PC-9 (cell line): ENCODE measurements at regions not wholly inside any gene's neighbourhood (a gene's known extent, or its start where the extent isn't known, plus 50 kb on each side); places are given as distances from the start of the nearest gene placed in this dataset.

ENCODE experiments used
- BruUV-seq: library from RNA; stranded (reverse); fragments of 400-500 nt; replicated peaks from 2 replicates; lab custom pipeline; 2021; lab: Mats Ljungman, UMichigan
- CTCF ChIA-PET: fragments of 300-600 bp; sonication (Branson Sonifier 250); formaldehyde crosslinking; loops from one replicate; lab custom pipeline; 2022; ENCODE audit warnings: antibody characterized with exemption; lab: Charles Lee
- POLR2A ChIA-PET: fragments of 300-600 bp; sonication (Branson Sonifier 250); formaldehyde crosslinking; loops from one replicate; lab custom pipeline; 2022; ENCODE audit warnings: antibody characterized with exemption; ENCODE audit not compliant: unreplicated experiment; lab: Charles Lee
- DNase-seq, 2 experiments: peaks; one replicate each; pipeline versions ENCODE4 v3.0.0 to v3.0.0-alpha.2; 2015 to 2022; ENCODE audit warnings: mixed read lengths in 1 of 2
- H2AFZ ChIP-seq: fragments of 200-600 bp; sonication (generic); 2 replicates; pipeline ENCODE4 v1.8.1; 2017; ENCODE audit warnings: antibody characterized with exemption
- H3F3A ChIP-seq: fragments of 200-600 bp; sonication (generic); 2 replicates; pipeline ENCODE4 v1.8.1; 2017; ENCODE audit warnings: antibody characterized with exemption, mild to moderate bottlenecking, low read depth; ENCODE audit not compliant: insufficient read depth
- H3K27ac ChIP-seq: fragments of 200-600 bp; sonication (generic); 2 replicates; pipeline ENCODE4 v1.6.1; 2016; ENCODE audit warnings: mixed run types
- H3K27me3 ChIP-seq: fragments of 200-600 bp; sonication (generic); 2 replicates; pipeline ENCODE4 v1.6.1; 2016; ENCODE audit warnings: low read depth, mixed run types; ENCODE audit not compliant: insufficient read depth
- H3K36me3 ChIP-seq: fragments of 200-600 bp; sonication (generic); 2 replicates; pipeline ENCODE4 v1.6.1; 2016; ENCODE audit warnings: low read depth, mixed run types
- H3K4me1 ChIP-seq: fragments of 200-600 bp; sonication (generic); replicated peaks from 2 replicates; pipeline ENCODE4 v1.6.1; 2016; ENCODE audit warnings: mixed run types; ENCODE audit not compliant: insufficient read depth
- H3K4me2 ChIP-seq: fragments of 200-600 bp; sonication (generic); 2 replicates; pipeline ENCODE4 v1.6.1; 2017; ENCODE audit warnings: mixed run types
- H3K4me3 ChIP-seq: fragments of 200-600 bp; sonication (generic); 2 replicates; pipeline ENCODE4 v1.6.1; 2016; ENCODE audit warnings: mixed run types
- H3K79me2 ChIP-seq: fragments of 200-600 bp; sonication (generic); 2 replicates; pipeline ENCODE4 v1.6.1; 2017; ENCODE audit warnings: low read depth, mixed run types
- H3K9me2 ChIP-seq: fragments of 200-600 bp; sonication (generic); 2 replicates; pipeline ENCODE4 v1.8.1; 2017; ENCODE audit warnings: mild to moderate bottlenecking; ENCODE audit not compliant: insufficient read depth
- H3K9me3 ChIP-seq: fragments of 200-600 bp; sonication (generic); 2 replicates; pipeline ENCODE4 v1.8.1; 2016; ENCODE audit warnings: low read depth; ENCODE audit not compliant: insufficient read depth
- H4K20me1 ChIP-seq: fragments of 200-600 bp; sonication (generic); 2 replicates; pipeline ENCODE4 v1.8.1; 2017; ENCODE audit not compliant: insufficient read depth
- EZH2 ChIP-seq: fragments of 200-600 bp; sonication (generic); IDR thresholded peaks from 2 replicates; pipeline ENCODE4 v1.8.0; 2017; ENCODE audit warnings: antibody characterized with exemption, low read depth
- intact Hi-C: fragments of 100-400 bp; cut with micrococcal nuclease; formaldehyde crosslinking; loops from one replicate; pipeline ENCODE4 v1.10.0; 2022; ENCODE audit not compliant: unreplicated experiment
- TF ChIP-seq, protein P1 (sequence below): fragments of 200-600 bp; sonication (generic); conservative IDR thresholded peaks from 2 replicates; pipeline ENCODE4 v1.6.1; 2017; ENCODE audit warnings: mixed run types, antibody characterized with exemption, mild to moderate bottlenecking, moderate library complexity

DNA sequence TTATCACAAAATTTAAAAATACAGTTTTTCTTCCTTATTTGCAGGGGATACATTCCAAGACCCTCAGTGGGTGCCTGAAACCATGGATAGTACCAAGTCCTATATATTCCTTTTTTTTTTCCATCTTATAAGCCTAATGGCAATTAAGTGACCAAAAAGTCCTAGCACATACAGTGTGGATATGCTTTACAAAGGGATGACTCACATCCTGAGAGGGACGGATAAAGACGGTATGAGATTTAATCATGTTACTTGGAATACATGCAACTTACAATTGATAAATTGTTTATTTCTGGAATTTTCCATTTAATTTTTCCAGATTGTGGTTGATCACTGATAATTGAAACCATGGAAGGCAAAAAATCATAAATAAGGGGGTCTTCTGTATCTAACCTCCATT, 181.2 kb upstream of the BRINP3 start:
- POLR2A ChIA-PET = no interaction called here
- H3F3A ChIP-seq = no peaks in the 10 kb centered on the region
- intact Hi-C loops = no loop called here

DNA sequence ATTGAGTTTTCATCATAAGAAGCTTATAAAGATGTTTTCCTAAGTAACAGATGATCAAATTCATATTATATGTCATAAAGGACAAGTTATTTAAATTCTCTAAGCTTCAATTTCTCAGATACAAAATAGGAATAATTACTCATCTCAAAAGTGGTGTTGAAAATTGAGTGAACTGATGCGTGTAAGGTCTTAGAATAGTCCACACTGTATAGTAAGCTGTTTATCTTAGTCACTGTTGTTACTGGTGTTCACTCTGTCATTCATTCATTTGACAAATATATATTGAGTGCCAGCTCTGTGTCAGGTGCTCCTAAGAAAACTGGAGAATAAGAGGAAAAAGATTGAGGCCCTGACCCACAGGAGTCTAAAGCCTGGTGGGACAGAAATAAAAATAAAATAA, 186.3 kb upstream of the BRINP3 start:
- Histone ChIP-seq H3K4me3 (no peak overlapping the region), H4K20me1 (no peaks in the 10 kb centered on the region), H2AFZ (no peak overlapping the region), H3K36me3 (no peaks in the 10 kb centered on the region), H3K79me2 (no peaks in the 10 kb centered on the region), H3K9me2 (peaks cover 4% of the 10 kb centered on the region; the same call in 1 of the 2 replicates), H3K4me1 (no peaks in the 10 kb centered on the region), H3K27ac (no peak overlapping the region), H3K4me2 (no peak overlapping the region), H3F3A (no peaks in the 10 kb centered on the region), H3K9me3 (no peaks in the 10 kb centered on the region), H3K27me3 (no peaks in the 10 kb centered on the region)
- ChIA-PET POLR2A (no interaction called here), CTCF (no interaction called here)
- TF ChIP-seq, protein P1, sequence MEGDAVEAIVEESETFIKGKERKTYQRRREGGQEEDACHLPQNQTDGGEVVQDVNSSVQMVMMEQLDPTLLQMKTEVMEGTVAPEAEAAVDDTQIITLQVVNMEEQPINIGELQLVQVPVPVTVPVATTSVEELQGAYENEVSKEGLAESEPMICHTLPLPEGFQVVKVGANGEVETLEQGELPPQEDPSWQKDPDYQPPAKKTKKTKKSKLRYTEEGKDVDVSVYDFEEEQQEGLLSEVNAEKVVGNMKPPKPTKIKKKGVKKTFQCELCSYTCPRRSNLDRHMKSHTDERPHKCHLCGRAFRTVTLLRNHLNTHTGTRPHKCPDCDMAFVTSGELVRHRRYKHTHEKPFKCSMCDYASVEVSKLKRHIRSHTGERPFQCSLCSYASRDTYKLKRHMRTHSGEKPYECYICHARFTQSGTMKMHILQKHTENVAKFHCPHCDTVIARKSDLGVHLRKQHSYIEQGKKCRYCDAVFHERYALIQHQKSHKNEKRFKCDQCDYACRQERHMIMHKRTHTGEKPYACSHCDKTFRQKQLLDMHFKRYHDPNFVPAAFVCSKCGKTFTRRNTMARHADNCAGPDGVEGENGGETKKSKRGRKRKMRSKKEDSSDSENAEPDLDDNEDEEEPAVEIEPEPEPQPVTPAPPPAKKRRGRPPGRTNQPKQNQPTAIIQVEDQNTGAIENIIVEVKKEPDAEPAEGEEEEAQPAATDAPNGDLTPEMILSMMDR = no peak
- TF ChIP-seq EZH2 = no peak
- BruUV-seq = no TSS peak
- DNase-seq = no peak
- intact Hi-C loops = no loop called here

More for the DNA sequence above, 181.2 kb upstream of the BRINP3 start:
- no peaks in the 10 kb centered on the region for H3K27me3 ChIP-seq
- no TSS peak for BruUV-seq
- no peaks in the 10 kb centered on the region for H3K79me2 ChIP-seq
- H3K9me3 ChIP-seq = no peaks in the 10 kb centered on the region
- no peak overlapping the region for H3K4me3 ChIP-seq
- H3K4me2 ChIP-seq = no peak overlapping the region
- H4K20me1 ChIP-seq = no peaks in the 10 kb centered on the region
- no peaks in the 10 kb centered on the region for H3K4me1 ChIP-seq
- CTCF ChIA-PET = no interaction called here
- H3K27ac ChIP-seq = no peak overlapping the region
- H3K9me2 ChIP-seq = peaks cover 10% of the 10 kb centered on the region; the same call in 1 of the 2 replicates
- H3K36me3 ChIP-seq = no peaks in the 10 kb centered on the region
- no peak overlapping the region for H2AFZ ChIP-seq
- no peak for TF ChIP-seq EZH2
- TF ChIP-seq, protein P1 = no peak
- no peak for DNase-seq

DNA sequence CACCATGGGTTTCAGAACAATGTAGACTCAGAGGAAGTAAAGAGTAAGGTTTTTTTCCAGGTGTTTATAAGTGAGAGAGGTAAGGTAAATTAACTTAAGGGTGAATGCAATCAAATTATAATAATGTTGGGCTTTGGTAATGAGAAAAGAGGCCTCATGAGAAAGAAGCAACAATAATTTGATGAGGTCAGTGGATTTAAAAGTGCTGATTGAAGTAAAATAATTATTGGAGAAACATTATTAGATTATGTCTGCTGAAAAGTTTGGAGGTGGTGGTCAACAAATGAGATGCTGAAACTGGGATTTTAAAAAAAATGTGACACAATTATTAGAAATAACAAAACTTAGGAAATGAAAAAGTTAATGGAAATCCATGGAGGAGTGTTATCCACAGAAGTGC, 187.4 kb upstream of the BRINP3 start:
- Histone ChIP-seq H2AFZ (no peak overlapping the region), H3K9me2 (peaks cover 1% of the 10 kb centered on the region; the same call in 1 of the 2 replicates), H3F3A (no peaks in the 10 kb centered on the region), H3K27ac (no peak overlapping the region), H3K4me3 (no peak overlapping the region), H4K20me1 (no peaks in the 10 kb centered on the region), H3K79me2 (no peaks in the 10 kb centered on the region), H3K9me3 (no peaks in the 10 kb centered on the region), H3K36me3 (no peaks in the 10 kb centered on the region), H3K4me2 (no peak overlapping the region), H3K27me3 (no peaks in the 10 kb centered on the region), H3K4me1 (no peaks in the 10 kb centered on the region)
- POLR2A ChIA-PET = no interaction called here
- intact Hi-C loops = no loop called here
- CTCF ChIA-PET = no interaction called here
- DNase-seq = no peak
- BruUV-seq = no TSS peak
- TF ChIP-seq EZH2 = no peak
- TF ChIP-seq, protein P1 = no peak
